ENCODE measurements at regions not wholly inside any gene's neighbourhood (a gene's known extent, or its start where the extent isn't known, plus 50 kb on each side); places are given as distances from the start of the nearest gene placed in this dataset.
"Not testable (repeated sequence)": the region's sequence is repeated elsewhere in the genome, so short reads cannot be mapped to it uniquely, and the experiment has no call there.

- TF ChIP-seq POLR2A (IDR thresholded peaks at IDR 0.05; ENCODE audit: low read length); MAX (IDR thresholded peaks at IDR 0.05); RFX5 (IDR thresholded peaks at IDR 0.05); CHD4 (IDR thresholded peaks at IDR 0.05; ENCODE audit: borderline replicate concordance); CTCF (IDR thresholded peaks at IDR 0.05): not testable (repeated sequence)
Observed at GRCh38 chr1:194617272-194617671, 1430.9 kb upstream of the B3GALT2 start.

All from A549 (cell line).